ENCODE measurements at regions not wholly inside any gene's neighbourhood (a gene's known extent, or its start where the extent isn't known, plus 50 kb on each side); places are given as distances from the start of the nearest gene placed in this dataset.
"Not testable (repeated sequence)": the region's sequence is repeated elsewhere in the genome, so short reads cannot be mapped to it uniquely, and the experiment has no call there.

- not testable (repeated sequence) for TF ChIP-seq EZH2 (IDR thresholded peaks at IDR 0.05; ENCODE audit: low read length); CTCF (optimal IDR thresholded peaks at IDR 0.05 in 1 of 3, IDR thresholded peaks at IDR 0.05 in 1 of 3, conservative IDR thresholded peaks at IDR 0.05 in 1 of 3; ENCODE audit: extremely low read depth in 1 of 3, insufficient read depth in 2 of 3, low read length in 3 of 3)
Measured at GRCh38 chr3:75444634-75445033, 219.5 kb upstream of the FRG2C start.

Measured in keratinocyte (primary cell).